H1 (cell line): ENCODE measurements at regions not wholly inside any gene's neighbourhood (a gene's known extent, or its start where the extent isn't known, plus 50 kb on each side); places are given as distances from the start of the nearest gene placed in this dataset.

Experiments used
- CTCF ChIA-PET: fragments of 300-600 bp; sonication (Branson Sonifier 250); formaldehyde crosslinking; loops from one replicate; lab custom pipeline; 2021; ENCODE audit not compliant: partially characterized antibody; lab: Charles Lee
- POLR2A ChIA-PET: fragments of 300-600 bp; sonication (Branson Sonifier 250); formaldehyde crosslinking; loops from one replicate; lab custom pipeline; 2021; ENCODE audit warnings: inconsistent platforms; ENCODE audit not compliant: partially characterized antibody; lab: Charles Lee
- DNase-seq, 2 experiments: peaks; one replicate each; pipeline versions ENCODE4 v3.0.0 to v3.0.0-alpha.2; 2010 to 2022; ENCODE audit warnings: low spot score in 2 of 2, low read depth in 1 of 2, mixed read lengths in 1 of 2
- FAIRE-seq: peaks from 2 replicates; lab custom pipeline; 2011; peaks lifted over from hg19 to GRCh38; lab: Jason Lieb, UNC
- H2AFZ ChIP-seq: 2 replicates; pipeline ENCODE4 v1.8.1; 2012; ENCODE audit warnings: low read length, inconsistent platforms
- H2AK5ac ChIP-seq: 2 replicates; pipeline ENCODE4 v1.6.1; 2013; ENCODE audit warnings: low read depth, low read length
- H2BK120ac ChIP-seq: replicated peaks from 2 replicates; pipeline ENCODE3; 2013; ENCODE audit warnings: low read depth, low read length, inconsistent platforms
- H2BK12ac ChIP-seq: 2 replicates; pipeline ENCODE4 v1.6.1; 2013; ENCODE audit warnings: low read depth, low read length
- H2BK15ac ChIP-seq: 2 replicates; pipeline ENCODE4 v1.6.1; 2013; ENCODE audit warnings: low read length
- H2BK20ac ChIP-seq: 2 replicates; pipeline ENCODE4 v1.6.1; 2013; ENCODE audit warnings: low read length
- H2BK5ac ChIP-seq: 2 replicates; pipeline ENCODE4 v1.6.1; 2013; ENCODE audit warnings: low read depth, low read length
- H3K14ac ChIP-seq: 2 replicates; pipeline ENCODE4 v1.6.1; 2013; ENCODE audit warnings: inconsistent platforms; ENCODE audit not compliant: insufficient read length
- H3K18ac ChIP-seq: 2 replicates; pipeline ENCODE4 v1.6.1; 2013; ENCODE audit warnings: low read length; ENCODE audit errors: extremely low read depth
- H3K23ac ChIP-seq: 2 replicates; pipeline ENCODE4 v1.6.1; 2013; ENCODE audit warnings: inconsistent platforms; ENCODE audit not compliant: insufficient read length
- H3K23me2 ChIP-seq: 2 replicates; pipeline ENCODE4 v1.6.1; 2013; ENCODE audit warnings: low read depth, low read length
- H3K27ac ChIP-seq: 2 replicates; pipeline ENCODE4 v1.6.1; 2011; ENCODE audit warnings: low read depth, low read length, inconsistent platforms
- H3K27me3 ChIP-seq, 4 experiments: replicated peaks in 1 of 4; 1 replicate in 1 of 4; 2 replicates in 3 of 4; pipeline versions ENCODE4 v1.6.1 to v1.8.1; 2011 to 2013; ENCODE audit warnings: low read length in 3 of 4, mild to moderate bottlenecking in 3 of 4, inconsistent platforms in 2 of 4, mixed read lengths in 2 of 4, moderate library complexity in 1 of 4; ENCODE audit not compliant: control insufficient read depth in 3 of 4, insufficient read depth in 3 of 4; ENCODE audit errors: extremely low read depth in 1 of 4
- H3K36me3 ChIP-seq, 4 experiments: 2 replicates each; pipeline versions ENCODE4 v1.6.1 to v1.8.1; 2011 to 2013; ENCODE audit warnings: mild to moderate bottlenecking in 4 of 4, low read length in 3 of 4, moderate library complexity in 2 of 4, control low read depth in 1 of 4, inconsistent platforms in 1 of 4; ENCODE audit not compliant: insufficient read depth in 4 of 4, control insufficient read depth in 2 of 4
- H3K4ac ChIP-seq: replicated peaks from 2 replicates; pipeline ENCODE3; 2013; ENCODE audit warnings: low read length, low read depth, mixed read lengths, inconsistent platforms; ENCODE audit not compliant: insufficient read length
- H3K4me1 ChIP-seq, 4 experiments: replicated peaks in 1 of 4; 1 replicate in 1 of 4; 2 replicates in 3 of 4; pipeline versions ENCODE4 v1.6.1 to v1.8.1; 2011 to 2013; ENCODE audit warnings: low read length in 3 of 4, inconsistent platforms in 2 of 4, mixed read lengths in 1 of 4; ENCODE audit not compliant: insufficient read depth in 4 of 4, control insufficient read depth in 3 of 4
- H3K4me2 ChIP-seq, 2 experiments: 2 replicates each; pipeline versions ENCODE4 v1.6.1 to v1.8.1; 2011 to 2013; ENCODE audit warnings: low read depth in 2 of 2, low read length in 2 of 2, control low read depth in 1 of 2, inconsistent platforms in 1 of 2, mild to moderate bottlenecking in 1 of 2; ENCODE audit not compliant: insufficient read depth in 1 of 2
- H3K4me3 ChIP-seq, 4 experiments: fragments of 200-600, 300-600 bp in 1 of 4; sonication (generic), shearing (Covaris generic), sonication (Bioruptor Twin) in 1 of 4; 2 replicates each; pipeline versions ENCODE4 v1.5.1 to v1.8.1; 2011 to 2016; ENCODE audit warnings: low read length in 4 of 4, low read depth in 3 of 4, control low read depth in 2 of 4, inconsistent platforms in 2 of 4, mild to moderate bottlenecking in 2 of 4, mixed read lengths in 1 of 4, moderate library complexity in 1 of 4; ENCODE audit not compliant: insufficient read depth in 2 of 4; ENCODE audit errors: extremely low read depth in 1 of 4
- H3K56ac ChIP-seq: replicated peaks from 2 replicates; pipeline ENCODE3; 2013; ENCODE audit warnings: low read depth, mild to moderate bottlenecking, mixed read lengths, low read length, inconsistent platforms; ENCODE audit not compliant: insufficient read length
- H3K79me1 ChIP-seq: 2 replicates; pipeline ENCODE4 v1.6.1; 2013; ENCODE audit warnings: low read depth, low read length, control low read depth
- H3K79me2 ChIP-seq, 2 experiments: 2 replicates each; pipeline versions ENCODE4 v1.6.1 to v1.8.1; 2012 to 2013; ENCODE audit warnings: low read length in 2 of 2, mild to moderate bottlenecking in 2 of 2, inconsistent platforms in 1 of 2; ENCODE audit not compliant: insufficient read depth in 2 of 2, control insufficient read depth in 1 of 2
- H3K9ac ChIP-seq, 4 experiments: replicated peaks in 1 of 4; 1 replicate in 1 of 4; 2 replicates in 3 of 4; pipeline versions ENCODE4 v1.6.1 to v1.8.1; 2011 to 2013; ENCODE audit warnings: low read depth in 3 of 4, low read length in 3 of 4, control low read depth in 2 of 4, mild to moderate bottlenecking in 2 of 4, moderate library complexity in 2 of 4, inconsistent platforms in 1 of 4; ENCODE audit errors: extremely low read depth in 1 of 4
- H3K9me3 ChIP-seq, 2 experiments: 2 replicates each; pipeline versions ENCODE4 v1.6.1 to v1.8.1; 2012 to 2013; ENCODE audit warnings: mild to moderate bottlenecking in 2 of 2, moderate library complexity in 2 of 2, control low read depth in 1 of 2, inconsistent platforms in 1 of 2, low read depth in 1 of 2, low read length in 1 of 2, mixed read lengths in 1 of 2; ENCODE audit not compliant: insufficient read depth in 2 of 2
- H4K20me1 ChIP-seq, 2 experiments: replicated peaks in 1 of 2; 2 replicates each; pipeline versions ENCODE3 to v1.8.1; 2011 to 2013; ENCODE audit warnings: inconsistent platforms in 2 of 2, low read length in 2 of 2, mild to moderate bottlenecking in 1 of 2; ENCODE audit not compliant: insufficient read depth in 2 of 2, control insufficient read depth in 1 of 2
- H4K5ac ChIP-seq: 2 replicates; pipeline ENCODE4 v1.6.1; 2013; ENCODE audit warnings: low read length, low read depth, mixed read lengths, inconsistent platforms; ENCODE audit not compliant: insufficient read length
- H4K8ac ChIP-seq: 2 replicates; pipeline ENCODE4 v1.8.0; 2013; ENCODE audit warnings: mild to moderate bottlenecking, moderate library complexity, low read length, inconsistent platforms; ENCODE audit not compliant: insufficient read depth; ENCODE audit errors: extremely low read depth
- H4K91ac ChIP-seq: replicated peaks from 2 replicates; pipeline ENCODE3; 2013; ENCODE audit warnings: low read length, mixed read lengths, inconsistent platforms; ENCODE audit not compliant: insufficient read length
- BCL11A ChIP-seq, 2 experiments: IDR thresholded peaks; one replicate each; pipeline ENCODE4 v1.6.1; 2011; ENCODE audit warnings: low read depth in 2 of 2, low read length in 2 of 2, mild to moderate bottlenecking in 2 of 2
- CREB1 ChIP-seq: IDR thresholded peaks from 2 replicates; pipeline ENCODE4 v1.6.1; 2012; ENCODE audit warnings: inconsistent platforms
- TCF12 ChIP-seq: IDR thresholded peaks from 2 replicates; pipeline ENCODE4 v1.6.1; 2011; ENCODE audit warnings: low read depth, mild to moderate bottlenecking, low read length
- WGBS, 2 experiments: shearing (Covaris generic) in 1 of 2; methylation state at CpG; one replicate each; pipeline versions ENCODE4 v1.1.6 to v1.1.7; 2013 to 2015; ENCODE audit warnings: low lambda C conversion rate in 2 of 2, mixed read lengths in 2 of 2, inconsistent platforms in 1 of 2, low coverage in 1 of 2, missing lambda C conversion rate in 1 of 2; ENCODE audit not compliant: insufficient replicate concordance in 2 of 2, insufficient coverage in 1 of 2, insufficient read length in 1 of 2; ENCODE audit errors: extremely low coverage in 1 of 2, missing lambda C conversion rate in 1 of 2; 5-methylcytosine and 5-hydroxymethylcytosine counted together

GRCh38 chr2:136647039-136647438 is 118.3 kb upstream of the THSD7B start:
- Histone ChIP-seq H3K27me3 (no peaks in the 10 kb centered on the region), H3K56ac (no peak overlapping the region), H3K36me3 (no peaks in the 10 kb centered on the region), H3K4me1 (no peaks in the 10 kb centered on the region), H2BK20ac (no peak overlapping the region), H3K9me3 (no peaks in the 10 kb centered on the region), H3K79me2 (no peaks in the 10 kb centered on the region), H4K8ac (no peak overlapping the region), H2BK15ac (no peak overlapping the region), H3K27ac (no peak overlapping the region), H3K79me1 (no peaks in the 10 kb centered on the region), H2AFZ (no peak overlapping the region), H2BK12ac (no peak overlapping the region), H3K4me3 (no peak overlapping the region), H4K20me1 (no peaks in the 10 kb centered on the region), H4K5ac (no peak overlapping the region), H2BK5ac (no peak overlapping the region), H2BK120ac (no peak overlapping the region), H3K4ac (no peak overlapping the region), H2AK5ac (no peak overlapping the region), H3K23me2 (no peaks in the 10 kb centered on the region), H3K4me2 (no peak overlapping the region), H3K23ac (no peak overlapping the region), H4K91ac (no peak overlapping the region), H3K14ac (no peak overlapping the region), H3K18ac (no peak overlapping the region), H3K9ac (no peak overlapping the region)
- ChIA-PET CTCF (no interaction called here), POLR2A (no interaction called here)
- WGBS, 2 experiments: 94% methylated on average over 1 of the region's 1 CpG; no CpG with 5 or more reads in 1 of the 2 experiments
- FAIRE-seq: no peak
- DNase-seq: no peak
- TF ChIP-seq CREB1 (no peak), BCL11A (IDR thresholded peaks at IDR 0.05; ENCODE audit: low read depth in 2 of 2, low read length in 2 of 2) (no peak), TCF12 (no peak)
